ENCODE measurements at regions not wholly inside any gene's neighbourhood (a gene's known extent, or its start where the extent isn't known, plus 50 kb on each side); places are given as distances from the start of the nearest gene placed in this dataset.

DNA sequence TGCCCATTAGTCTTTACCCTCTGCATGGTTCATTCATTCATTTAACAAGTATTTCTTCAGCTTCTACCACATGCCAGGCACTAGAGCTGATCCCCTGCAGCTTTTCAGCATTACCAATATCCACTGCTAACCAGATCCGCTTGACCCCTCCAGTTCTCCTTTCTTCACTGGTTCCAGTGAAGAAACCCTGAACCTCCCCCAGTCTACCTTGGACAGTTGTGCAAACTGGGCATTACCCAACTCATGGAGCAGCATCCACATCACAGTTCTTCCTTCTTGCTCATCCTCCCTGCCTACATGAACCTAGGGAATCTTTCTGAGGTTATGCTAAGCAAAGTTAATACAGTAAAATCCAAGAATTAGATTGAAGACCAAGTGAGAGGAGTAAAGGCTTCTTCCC, 78.7 kb upstream of the SERP2 start:
- TF ChIP-seq POLR2A (IDR thresholded peaks at IDR 0.05): no peak
- TF ChIP-seq, protein P1, sequence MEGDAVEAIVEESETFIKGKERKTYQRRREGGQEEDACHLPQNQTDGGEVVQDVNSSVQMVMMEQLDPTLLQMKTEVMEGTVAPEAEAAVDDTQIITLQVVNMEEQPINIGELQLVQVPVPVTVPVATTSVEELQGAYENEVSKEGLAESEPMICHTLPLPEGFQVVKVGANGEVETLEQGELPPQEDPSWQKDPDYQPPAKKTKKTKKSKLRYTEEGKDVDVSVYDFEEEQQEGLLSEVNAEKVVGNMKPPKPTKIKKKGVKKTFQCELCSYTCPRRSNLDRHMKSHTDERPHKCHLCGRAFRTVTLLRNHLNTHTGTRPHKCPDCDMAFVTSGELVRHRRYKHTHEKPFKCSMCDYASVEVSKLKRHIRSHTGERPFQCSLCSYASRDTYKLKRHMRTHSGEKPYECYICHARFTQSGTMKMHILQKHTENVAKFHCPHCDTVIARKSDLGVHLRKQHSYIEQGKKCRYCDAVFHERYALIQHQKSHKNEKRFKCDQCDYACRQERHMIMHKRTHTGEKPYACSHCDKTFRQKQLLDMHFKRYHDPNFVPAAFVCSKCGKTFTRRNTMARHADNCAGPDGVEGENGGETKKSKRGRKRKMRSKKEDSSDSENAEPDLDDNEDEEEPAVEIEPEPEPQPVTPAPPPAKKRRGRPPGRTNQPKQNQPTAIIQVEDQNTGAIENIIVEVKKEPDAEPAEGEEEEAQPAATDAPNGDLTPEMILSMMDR (IDR thresholded peaks at IDR 0.05): no peak
- TF ChIP-seq EP300 (IDR thresholded peaks at IDR 0.05): no peak
